Type B pancreatic cell (in vitro differentiated cells): ENCODE measurements at regions not wholly inside any gene's neighbourhood (a gene's known extent, or its start where the extent isn't known, plus 50 kb on each side); places are given as distances from the start of the nearest gene placed in this dataset.
A peak's percentile ranks its signal among the peaks of the same experiment; 100 is the strongest.

Source experiments
- DNase-seq: peaks from one replicate; pipeline ENCODE4 v3.0.0; 2021; ENCODE audit warnings: mixed read lengths; ENCODE audit not compliant: unreplicated experiment; ENCODE audit errors: extremely low spot score
- H3K27ac Mint-ChIP-seq: 2 replicates; pipeline ENCODE4 v1.8.0; 2021; ENCODE audit warnings: mild to moderate bottlenecking, mixed read lengths
- H3K27me3 Mint-ChIP-seq: 2 replicates; pipeline ENCODE4 v1.8.0; 2021; ENCODE audit warnings: mixed read lengths
- H3K36me3 Mint-ChIP-seq: 2 replicates; pipeline ENCODE4 v1.8.0; 2021; ENCODE audit warnings: mixed read lengths
- H3K4me1 Mint-ChIP-seq: one replicate; pipeline ENCODE4 v1.8.0; 2021; ENCODE audit warnings: mixed read lengths; ENCODE audit not compliant: unreplicated experiment
- H3K4me3 Mint-ChIP-seq: 2 replicates; pipeline ENCODE4 v1.8.0; 2021; ENCODE audit warnings: mild to moderate bottlenecking, mixed read lengths
- H3K9me3 Mint-ChIP-seq: 2 replicates; pipeline ENCODE4 v1.8.0; 2021; ENCODE audit warnings: mixed read lengths
- TF ChIP-seq, protein P1 (sequence below): fragments of 200-600 bp; sonication (generic); conservative IDR thresholded peaks from 2 replicates; pipeline ENCODE4 v1.5.0; 2021; ENCODE audit warnings: antibody characterized with exemption, mild to moderate bottlenecking

DNA sequence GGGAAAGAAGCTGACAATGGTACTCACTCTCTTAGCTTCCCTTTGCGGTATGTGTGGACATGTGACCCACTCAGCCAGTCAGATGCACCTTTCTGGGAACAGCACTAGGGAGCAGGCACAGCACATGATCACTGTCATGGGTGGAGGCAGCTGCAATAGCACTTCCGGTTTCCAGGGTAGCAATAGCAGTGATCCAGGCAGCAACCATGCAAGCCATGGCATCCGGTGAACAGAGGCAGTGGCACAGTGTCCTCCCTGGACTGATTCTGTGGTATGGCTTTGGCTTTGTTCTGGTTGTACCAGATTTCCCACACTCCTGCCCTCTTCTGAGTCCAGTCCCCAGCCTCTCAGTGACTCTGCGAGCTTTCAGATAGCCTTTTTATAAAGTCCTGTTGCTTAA is 86.8 kb upstream of the NAMPT start:
- Mint-ChIP-seq H3K27ac (no peak overlapping the region), H3K27me3 (no peaks in the 10 kb centered on the region), H3K36me3 (no peaks in the 10 kb centered on the region), H3K4me1 (no peaks in the 10 kb centered on the region), H3K4me3 (no peak overlapping the region), H3K9me3 (no peaks in the 10 kb centered on the region)
- TF ChIP-seq, protein P1, sequence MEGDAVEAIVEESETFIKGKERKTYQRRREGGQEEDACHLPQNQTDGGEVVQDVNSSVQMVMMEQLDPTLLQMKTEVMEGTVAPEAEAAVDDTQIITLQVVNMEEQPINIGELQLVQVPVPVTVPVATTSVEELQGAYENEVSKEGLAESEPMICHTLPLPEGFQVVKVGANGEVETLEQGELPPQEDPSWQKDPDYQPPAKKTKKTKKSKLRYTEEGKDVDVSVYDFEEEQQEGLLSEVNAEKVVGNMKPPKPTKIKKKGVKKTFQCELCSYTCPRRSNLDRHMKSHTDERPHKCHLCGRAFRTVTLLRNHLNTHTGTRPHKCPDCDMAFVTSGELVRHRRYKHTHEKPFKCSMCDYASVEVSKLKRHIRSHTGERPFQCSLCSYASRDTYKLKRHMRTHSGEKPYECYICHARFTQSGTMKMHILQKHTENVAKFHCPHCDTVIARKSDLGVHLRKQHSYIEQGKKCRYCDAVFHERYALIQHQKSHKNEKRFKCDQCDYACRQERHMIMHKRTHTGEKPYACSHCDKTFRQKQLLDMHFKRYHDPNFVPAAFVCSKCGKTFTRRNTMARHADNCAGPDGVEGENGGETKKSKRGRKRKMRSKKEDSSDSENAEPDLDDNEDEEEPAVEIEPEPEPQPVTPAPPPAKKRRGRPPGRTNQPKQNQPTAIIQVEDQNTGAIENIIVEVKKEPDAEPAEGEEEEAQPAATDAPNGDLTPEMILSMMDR, result no peak
- no peak for DNase-seq

DNA sequence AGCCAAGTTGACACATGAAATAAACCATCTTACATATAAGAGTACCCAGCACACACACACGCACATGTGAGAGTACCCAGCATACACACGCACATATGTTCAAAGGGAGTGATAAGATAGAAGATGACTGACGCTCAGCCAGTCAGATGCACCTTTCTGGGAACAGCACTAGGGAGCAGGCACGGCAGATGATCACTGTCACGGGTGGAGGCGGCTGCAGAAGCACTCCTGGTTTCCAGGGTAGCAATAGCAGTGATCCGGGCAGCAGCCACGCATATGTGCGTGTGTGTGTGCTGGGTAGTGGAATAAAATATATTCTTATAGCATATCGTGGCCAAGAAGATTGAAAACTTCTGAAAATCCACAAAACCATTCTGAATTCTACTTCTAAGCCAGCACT is 85.8 kb upstream of the NAMPT start:
- TF ChIP-seq, protein P1, result no peak
- no peak for DNase-seq
- no peaks in the 10 kb centered on the region for H3K36me3 Mint-ChIP-seq
- no peaks in the 10 kb centered on the region for H3K27me3 Mint-ChIP-seq
- no peak overlapping the region for H3K4me3 Mint-ChIP-seq
- H3K4me1 Mint-ChIP-seq, result peaks cover 2% of the 10 kb centered on the region
- peaks cover 7% of the 10 kb centered on the region for H3K9me3 Mint-ChIP-seq
- H3K27ac Mint-ChIP-seq, result no peak overlapping the region

- no peak overlapping the region for H3K27ac Mint-ChIP-seq
- peaks cover 3% of the 10 kb centered on the region for H3K4me1 Mint-ChIP-seq
- no peaks in the 10 kb centered on the region for H3K27me3 Mint-ChIP-seq
- H3K9me3 Mint-ChIP-seq, result peaks cover 8% of the 10 kb centered on the region
- DNase-seq, result no peak
- H3K4me3 Mint-ChIP-seq, result no peak overlapping the region
- H3K36me3 Mint-ChIP-seq, result no peaks in the 10 kb centered on the region
- TF ChIP-seq, protein P1, result no peak
Measured at GRCh38 chr7:106369816-106370215, 85.0 kb upstream of the NAMPT start.

GRCh38 chr7:106369352-106369751 is 84.6 kb upstream of the NAMPT start:
- DNase-seq, result no peak
- Mint-ChIP-seq H3K9me3 (peaks cover 8% of the 10 kb centered on the region), H3K27me3 (no peaks in the 10 kb centered on the region), H3K27ac (no peak overlapping the region), H3K4me3 (no peak overlapping the region), H3K4me1 (peaks cover 3% of the 10 kb centered on the region), H3K36me3 (no peaks in the 10 kb centered on the region)
- TF ChIP-seq, protein P1, result no peak

GRCh38 chr7:106367664-106368063 is 82.9 kb upstream of the NAMPT start:
- Mint-ChIP-seq H3K27ac (no peak overlapping the region), H3K4me3 (no peak overlapping the region), H3K4me1 (peaks cover 3% of the 10 kb centered on the region), H3K9me3 (peaks cover 8% of the 10 kb centered on the region), H3K36me3 (no peaks in the 10 kb centered on the region), H3K27me3 (peaks cover 11% of the 10 kb centered on the region)
- TF ChIP-seq, protein P1, result no peak
- DNase-seq, result no peak

GRCh38 chr7:106367018-106367420 is 82.2 kb upstream of the NAMPT start:
- no peak for DNase-seq
- Mint-ChIP-seq H3K27me3 (peaks cover 13% of the 10 kb centered on the region), H3K4me3 (no peak overlapping the region), H3K4me1 (peaks cover 3% of the 10 kb centered on the region), H3K9me3 (peaks cover 8% of the 10 kb centered on the region), H3K36me3 (no peaks in the 10 kb centered on the region), H3K27ac (no peak overlapping the region)
- TF ChIP-seq, protein P1, result peak; percentile 24
